ENCODE measurements at regions not wholly inside any gene's neighbourhood (a gene's known extent, or its start where the extent isn't known, plus 50 kb on each side); places are given as distances from the start of the nearest gene placed in this dataset.

- no peaks in the 10 kb centered on the region for H3K9me3 ChIP-seq (ENCODE audit: low read depth, low read length)
- peak; percentile 39 for DNase-seq (ENCODE audit: insufficient read length, low spot score, missing footprints)
- H3K79me2 ChIP-seq (ENCODE audit: insufficient read depth, low read length): no peaks in the 10 kb centered on the region
- no peak overlapping the region for H3K27ac ChIP-seq (ENCODE audit: low read depth, low read length)
- no peak for TF ChIP-seq CTCF (IDR thresholded peaks at IDR 0.05; ENCODE audit: extremely low read depth, low read depth, low read length)
- no peaks in the 10 kb centered on the region for H4K20me1 ChIP-seq (ENCODE audit: insufficient read depth, low read length)
- no peak overlapping the region for H2AFZ ChIP-seq (ENCODE audit: low read length)
- no peaks in the 10 kb centered on the region for H3K36me3 ChIP-seq (ENCODE audit: insufficient read depth, low read length)
- no peak overlapping the region for H3K4me2 ChIP-seq (ENCODE audit: insufficient read depth, low read length)
- H3K4me1 ChIP-seq (ENCODE audit: insufficient read depth, low read length): no peaks in the 10 kb centered on the region
- H3K27me3 ChIP-seq (ENCODE audit: insufficient read depth, low read length): no peaks in the 10 kb centered on the region
- H3K4me3 ChIP-seq (ENCODE audit: insufficient read depth, low read length): no peak overlapping the region
Observed at GRCh38 chr6:170063851-170064602, 226.9 kb downstream of the DLL1 start.

DNA sequence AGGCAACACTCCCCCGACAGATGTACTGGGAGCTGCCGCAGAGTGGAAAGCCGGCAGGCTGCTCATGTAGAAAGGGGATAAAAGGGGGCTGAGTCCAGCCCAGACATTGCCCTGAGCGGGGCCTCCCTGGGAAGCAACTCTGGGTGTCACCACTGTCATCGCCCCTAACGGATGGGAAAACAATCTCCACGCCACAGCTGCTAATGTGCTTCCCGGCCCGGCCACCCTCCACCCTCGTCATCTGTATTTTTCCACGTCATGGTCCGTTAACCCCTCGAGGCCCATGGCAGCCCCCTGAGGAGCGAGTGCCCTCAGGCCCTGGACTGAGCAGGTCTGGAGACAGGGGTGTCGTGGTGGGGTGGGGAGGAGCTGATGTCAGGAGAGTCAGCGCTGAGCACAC is 227.4 kb downstream of the DLL1 start:
- Histone ChIP-seq H3K79me2 (ENCODE audit: insufficient read depth, low read length) (no peaks in the 10 kb centered on the region), H3K4me3 (ENCODE audit: insufficient read depth, low read length) (no peak overlapping the region), H3K4me1 (ENCODE audit: insufficient read depth, low read length) (no peaks in the 10 kb centered on the region), H3K9me3 (ENCODE audit: low read depth, low read length) (no peaks in the 10 kb centered on the region), H3K4me2 (ENCODE audit: insufficient read depth, low read length) (no peak overlapping the region), H3K27ac (ENCODE audit: low read depth, low read length) (no peak overlapping the region), H3K27me3 (ENCODE audit: insufficient read depth, low read length) (no peaks in the 10 kb centered on the region), H3K36me3 (ENCODE audit: insufficient read depth, low read length) (no peaks in the 10 kb centered on the region), H4K20me1 (ENCODE audit: insufficient read depth, low read length) (no peaks in the 10 kb centered on the region), H2AFZ (ENCODE audit: low read length) (no peak overlapping the region)
- no peak for TF ChIP-seq CTCF (IDR thresholded peaks at IDR 0.05; ENCODE audit: extremely low read depth, low read depth, low read length)
- DNase-seq (ENCODE audit: insufficient read length, low spot score, missing footprints): peak; percentile 14

DNA sequence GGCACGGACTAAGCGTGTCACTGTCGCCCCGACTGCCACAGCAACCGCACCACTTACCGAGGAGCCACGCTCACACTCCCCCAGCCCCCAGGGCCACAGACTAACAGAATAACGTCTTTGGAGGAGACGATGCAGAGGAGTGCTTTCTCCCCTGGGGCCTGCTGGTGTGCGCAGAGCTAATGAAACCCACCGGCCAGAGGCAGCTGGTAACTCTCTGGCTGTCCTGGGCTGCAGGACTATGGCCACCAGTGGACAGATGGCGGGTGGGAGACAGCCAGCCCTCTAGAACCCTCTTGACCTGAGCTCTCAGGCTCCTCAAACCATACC is 228.0 kb downstream of the DLL1 start:
- H4K20me1 ChIP-seq (ENCODE audit: insufficient read depth, low read length): no peaks in the 10 kb centered on the region

More for the DNA sequence above, 228.0 kb downstream of the DLL1 start:
- TF ChIP-seq CTCF (IDR thresholded peaks at IDR 0.05; ENCODE audit: extremely low read depth, low read depth, low read length): no peak
- H3K27ac ChIP-seq (ENCODE audit: low read depth, low read length): no peak overlapping the region
- no peaks in the 10 kb centered on the region for H3K27me3 ChIP-seq (ENCODE audit: insufficient read depth, low read length)
- no peak overlapping the region for H2AFZ ChIP-seq (ENCODE audit: low read length)
- H3K4me2 ChIP-seq (ENCODE audit: insufficient read depth, low read length): no peak overlapping the region
- H3K4me1 ChIP-seq (ENCODE audit: insufficient read depth, low read length): no peaks in the 10 kb centered on the region
- H3K9me3 ChIP-seq (ENCODE audit: low read depth, low read length): no peaks in the 10 kb centered on the region
- DNase-seq (ENCODE audit: insufficient read length, low spot score, missing footprints): no peak
- no peaks in the 10 kb centered on the region for H3K36me3 ChIP-seq (ENCODE audit: insufficient read depth, low read length)
- no peak overlapping the region for H3K4me3 ChIP-seq (ENCODE audit: insufficient read depth, low read length)
- H3K79me2 ChIP-seq (ENCODE audit: insufficient read depth, low read length): no peaks in the 10 kb centered on the region

Data from osteoblast (primary cell).